Endothelial cell of umbilical vein (primary cell): ENCODE measurements at regions not wholly inside any gene's neighbourhood (a gene's known extent, or its start where the extent isn't known, plus 50 kb on each side); places are given as distances from the start of the nearest gene placed in this dataset.

Source experiments
- EZH2 ChIP-seq: IDR thresholded peaks from 2 replicates; pipeline ENCODE4 v1.6.1; 2012; ENCODE audit warnings: borderline replicate concordance, low read depth, mild to moderate bottlenecking, moderate library complexity, low read length, inconsistent platforms; ENCODE audit not compliant: severe bottlenecking
- FOS ChIP-seq: IDR thresholded peaks from 2 replicates; pipeline ENCODE4 v1.6.1; 2011; ENCODE audit warnings: mild to moderate bottlenecking, low read length, moderate library complexity, borderline replicate concordance; ENCODE audit not compliant: insufficient read depth
- MYC ChIP-seq: IDR thresholded peaks from one replicate; pipeline ENCODE4 v1.6.1; 2011; ENCODE audit warnings: mild to moderate bottlenecking, low read depth, low read length
- POLR2A ChIP-seq: IDR thresholded peaks from 2 replicates; pipeline ENCODE4 v1.6.1; 2012; ENCODE audit warnings: low read depth, mild to moderate bottlenecking, control low read depth, low read length
- POLR2AphosphoS5 ChIP-seq: IDR thresholded peaks from 2 replicates; pipeline ENCODE4 v1.6.1; 2012; ENCODE audit warnings: low read depth, mild to moderate bottlenecking, control low read depth, low read length, moderate library complexity; ENCODE audit not compliant: insufficient read depth
- TF ChIP-seq, protein P1 (sequence below), 2 donors: IDR thresholded peaks; 1 replicate in 1 of 2; 2 replicates in 1 of 2; pipeline ENCODE4 v1.5.1; 2011; ENCODE audit warnings: low read length in 2 of 2, mild to moderate bottlenecking in 2 of 2, moderate library complexity in 2 of 2, control low read depth in 1 of 2, inconsistent platforms in 1 of 2, low read depth in 1 of 2; ENCODE audit not compliant: insufficient read depth in 1 of 2; ENCODE audit errors: extremely low read depth in 1 of 2
- TF ChIP-seq, protein P2 (sequence below): IDR thresholded peaks from 2 replicates; pipeline ENCODE4 v1.6.1; 2011; ENCODE audit not compliant: insufficient read depth, insufficient read length

DNA sequence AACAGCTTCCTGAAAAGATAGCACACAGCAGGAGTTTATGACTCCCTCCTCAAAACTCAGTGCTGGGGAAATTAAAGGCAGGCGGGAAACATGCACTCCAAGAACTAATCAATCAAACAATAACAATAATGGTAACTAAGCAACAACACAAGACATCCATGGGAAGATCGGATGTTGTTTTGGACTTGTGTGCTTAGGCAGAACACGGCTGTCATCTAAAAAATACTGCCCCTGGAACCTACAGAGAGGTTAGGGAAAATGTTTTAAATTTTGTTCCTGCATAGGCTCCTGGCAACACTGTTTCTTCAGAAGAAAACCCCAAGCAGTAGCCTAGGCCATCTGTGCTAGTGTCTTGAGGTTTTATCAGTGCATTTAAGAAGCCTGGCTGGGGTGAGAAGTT is 1378.2 kb downstream of the STIM2 start:
- TF ChIP-seq, protein P1, sequence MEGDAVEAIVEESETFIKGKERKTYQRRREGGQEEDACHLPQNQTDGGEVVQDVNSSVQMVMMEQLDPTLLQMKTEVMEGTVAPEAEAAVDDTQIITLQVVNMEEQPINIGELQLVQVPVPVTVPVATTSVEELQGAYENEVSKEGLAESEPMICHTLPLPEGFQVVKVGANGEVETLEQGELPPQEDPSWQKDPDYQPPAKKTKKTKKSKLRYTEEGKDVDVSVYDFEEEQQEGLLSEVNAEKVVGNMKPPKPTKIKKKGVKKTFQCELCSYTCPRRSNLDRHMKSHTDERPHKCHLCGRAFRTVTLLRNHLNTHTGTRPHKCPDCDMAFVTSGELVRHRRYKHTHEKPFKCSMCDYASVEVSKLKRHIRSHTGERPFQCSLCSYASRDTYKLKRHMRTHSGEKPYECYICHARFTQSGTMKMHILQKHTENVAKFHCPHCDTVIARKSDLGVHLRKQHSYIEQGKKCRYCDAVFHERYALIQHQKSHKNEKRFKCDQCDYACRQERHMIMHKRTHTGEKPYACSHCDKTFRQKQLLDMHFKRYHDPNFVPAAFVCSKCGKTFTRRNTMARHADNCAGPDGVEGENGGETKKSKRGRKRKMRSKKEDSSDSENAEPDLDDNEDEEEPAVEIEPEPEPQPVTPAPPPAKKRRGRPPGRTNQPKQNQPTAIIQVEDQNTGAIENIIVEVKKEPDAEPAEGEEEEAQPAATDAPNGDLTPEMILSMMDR (IDR thresholded peaks at IDR 0.05; ENCODE audit: extremely low read depth in 1 of 2, insufficient read depth in 1 of 2, low read depth in 1 of 2, low read length in 2 of 2) = no peak
- no peak for TF ChIP-seq EZH2
- no peak for TF ChIP-seq POLR2AphosphoS5
- no peak for TF ChIP-seq POLR2A
- TF ChIP-seq MYC = no peak
- TF ChIP-seq FOS = no peak
- TF ChIP-seq, protein P2, sequence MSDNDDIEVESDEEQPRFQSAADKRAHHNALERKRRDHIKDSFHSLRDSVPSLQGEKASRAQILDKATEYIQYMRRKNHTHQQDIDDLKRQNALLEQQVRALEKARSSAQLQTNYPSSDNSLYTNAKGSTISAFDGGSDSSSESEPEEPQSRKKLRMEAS = no peak
